K562 (cell line): ENCODE measurements at regions not wholly inside any gene's neighbourhood (a gene's known extent, or its start where the extent isn't known, plus 50 kb on each side); places are given as distances from the start of the nearest gene placed in this dataset.

Source experiments
- ARHGAP35 ChIP-seq: fragments of 450-650 bp; IDR thresholded peaks from 2 replicates; pipeline ENCODE4 v1.6.1; 2018; ENCODE audit not compliant: partially characterized antibody
- CBX2 ChIP-seq: fragments of 200-600 bp; sonication (generic); IDR thresholded peaks from one replicate; pipeline ENCODE4 v1.6.1; 2012; ENCODE audit warnings: mild to moderate bottlenecking, low read length, inconsistent platforms; ENCODE audit not compliant: insufficient read depth, poor library complexity, severe bottlenecking
- L3MBTL2 ChIP-seq: fragments of 450-650 bp; IDR thresholded peaks from 2 replicates; pipeline ENCODE4 v1.6.1; 2016; ENCODE audit warnings: mild to moderate bottlenecking, moderate library complexity
- NR2C1 ChIP-seq, 2 experiments: fragments of 450-650 bp; IDR thresholded peaks; 2 replicates each; pipeline ENCODE4 v1.6.1; 2017; ENCODE audit warnings: mild to moderate bottlenecking in 2 of 2, antibody characterized with exemption in 1 of 2, inconsistent platforms in 1 of 2, missing compliant biosample characterization in 1 of 2, missing genetic modification characterization in 1 of 2
- SAP30 ChIP-seq: fragments of 200-600 bp; sonication (generic); IDR thresholded peaks from 2 replicates; pipeline ENCODE4 v1.6.1; 2012; ENCODE audit warnings: borderline replicate concordance, low read depth, mild to moderate bottlenecking, moderate library complexity, low read length, control low read depth, inconsistent platforms; ENCODE audit not compliant: insufficient read depth, poor library complexity, severe bottlenecking
- SIX5 ChIP-seq, 2 experiments: IDR thresholded peaks; 2 replicates each; pipeline ENCODE4 v1.6.1; 2011; ENCODE audit warnings: low read length in 2 of 2, borderline replicate concordance in 1 of 2, low read depth in 1 of 2, mild to moderate bottlenecking in 1 of 2, moderate library complexity in 1 of 2; ENCODE audit not compliant: insufficient read depth in 1 of 2
- SLC30A9 ChIP-seq: fragments of 250-450 bp; sonication (Bioruptor Pico); IDR thresholded peaks from 2 replicates; pipeline ENCODE4 v1.8.0; 2022; ENCODE audit warnings: mild to moderate bottlenecking, moderate library complexity
- SMARCA4 ChIP-seq: fragments of 450-650 bp; IDR thresholded peaks from 2 replicates; pipeline ENCODE4 v1.6.1; 2016
- SNIP1 ChIP-seq: fragments of 450-650 bp; IDR thresholded peaks from 2 replicates; pipeline ENCODE4 v1.7.1; 2017; ENCODE audit warnings: low read depth, mild to moderate bottlenecking
- THRAP3 ChIP-seq: fragments of 450-650 bp; IDR thresholded peaks from 2 replicates; pipeline ENCODE4 v1.6.1; 2016; ENCODE audit warnings: mild to moderate bottlenecking, inconsistent platforms, borderline replicate concordance
- XRCC5 ChIP-seq: fragments of 200-400 bp; formaldehyde crosslinking; IDR thresholded peaks from 2 replicates; pipeline ENCODE4 v1.6.1; 2017; ENCODE audit warnings: low read depth, mild to moderate bottlenecking, low read length
- ZFP36 ChIP-seq: fragments of 150-350 bp; IDR thresholded peaks from 2 replicates; pipeline ENCODE4 v1.6.1; 2018; ENCODE audit warnings: low read length, low read depth; ENCODE audit not compliant: partially characterized antibody
- ZNF324 ChIP-seq: fragments of 250-450 bp; sonication (Bioruptor Pico); IDR thresholded peaks from 2 replicates; pipeline ENCODE4 v1.4.0; 2020; ENCODE audit warnings: mild to moderate bottlenecking
- ZNF551 ChIP-seq: fragments of 250-450 bp; sonication (Bioruptor Pico); IDR thresholded peaks from 2 replicates; pipeline ENCODE4 v1.5.0; 2021; ENCODE audit warnings: mild to moderate bottlenecking, moderate library complexity
- TF ChIP-seq, protein P1 (sequence below), 3 experiments: fragments of 200-800 bp in 1 of 3; fragments of 250-450 bp in 1 of 3; fragments of 450-650 bp in 1 of 3; sonication (Bioruptor Pico) in 1 of 3; sonication (Bioruptor generic) in 1 of 3; formaldehyde crosslinking in 1 of 3; IDR thresholded peaks; 2 replicates each; pipeline versions ENCODE4 v1.6.1 to v1.8.0; 2016 to 2022; ENCODE audit warnings: mild to moderate bottlenecking in 2 of 3, missing genetic modification characterization in 2 of 3, missing compliant biosample characterization in 1 of 3, moderate library complexity in 1 of 3
- TF ChIP-seq, protein P2 (sequence below): fragments of 450-650 bp; IDR thresholded peaks from 2 replicates; pipeline ENCODE4 v1.6.1; 2016; ENCODE audit warnings: low read depth, mild to moderate bottlenecking, moderate library complexity
- TF ChIP-seq, protein P3 (sequence below): sonication (generic); formaldehyde crosslinking; IDR thresholded peaks from 2 replicates; pipeline ENCODE4 v1.8.1; 2023; ENCODE audit warnings: missing genetic modification reagents, mild to moderate bottlenecking, borderline replicate concordance
- TF ChIP-seq, protein P4 (sequence below): sonication (generic); formaldehyde crosslinking; IDR thresholded peaks from 2 replicates; pipeline ENCODE4 v1.8.0; 2022; ENCODE audit warnings: mild to moderate bottlenecking, missing genetic modification reagents

DNA sequence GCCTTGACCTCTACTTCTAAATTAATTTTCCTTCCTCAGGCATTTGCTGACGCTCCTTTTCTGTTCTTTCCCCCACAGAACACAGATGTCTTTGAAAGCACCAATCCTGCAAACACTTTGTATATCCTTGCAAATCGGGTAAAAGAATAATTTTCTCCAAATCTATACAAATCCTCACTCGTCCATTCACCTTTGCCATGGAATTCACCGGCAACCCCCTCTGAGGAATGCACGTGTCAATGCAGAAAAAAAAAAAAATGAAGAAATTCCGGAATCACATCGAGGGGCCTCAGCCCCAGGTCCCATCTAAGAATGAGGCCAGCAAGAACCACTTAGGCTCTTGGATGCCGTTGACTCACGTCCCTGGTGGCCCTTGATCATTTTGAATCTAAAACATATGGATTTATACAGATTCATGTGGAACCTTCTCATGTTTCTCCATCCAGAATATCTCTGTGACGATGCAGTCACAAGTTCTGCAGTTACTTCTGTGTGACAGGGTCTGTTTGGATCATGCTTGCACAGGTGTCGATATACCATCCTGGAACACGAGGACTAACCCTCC is 136.9 kb downstream of the RBFOX3 start (continued):
- TF ChIP-seq, protein P1, sequence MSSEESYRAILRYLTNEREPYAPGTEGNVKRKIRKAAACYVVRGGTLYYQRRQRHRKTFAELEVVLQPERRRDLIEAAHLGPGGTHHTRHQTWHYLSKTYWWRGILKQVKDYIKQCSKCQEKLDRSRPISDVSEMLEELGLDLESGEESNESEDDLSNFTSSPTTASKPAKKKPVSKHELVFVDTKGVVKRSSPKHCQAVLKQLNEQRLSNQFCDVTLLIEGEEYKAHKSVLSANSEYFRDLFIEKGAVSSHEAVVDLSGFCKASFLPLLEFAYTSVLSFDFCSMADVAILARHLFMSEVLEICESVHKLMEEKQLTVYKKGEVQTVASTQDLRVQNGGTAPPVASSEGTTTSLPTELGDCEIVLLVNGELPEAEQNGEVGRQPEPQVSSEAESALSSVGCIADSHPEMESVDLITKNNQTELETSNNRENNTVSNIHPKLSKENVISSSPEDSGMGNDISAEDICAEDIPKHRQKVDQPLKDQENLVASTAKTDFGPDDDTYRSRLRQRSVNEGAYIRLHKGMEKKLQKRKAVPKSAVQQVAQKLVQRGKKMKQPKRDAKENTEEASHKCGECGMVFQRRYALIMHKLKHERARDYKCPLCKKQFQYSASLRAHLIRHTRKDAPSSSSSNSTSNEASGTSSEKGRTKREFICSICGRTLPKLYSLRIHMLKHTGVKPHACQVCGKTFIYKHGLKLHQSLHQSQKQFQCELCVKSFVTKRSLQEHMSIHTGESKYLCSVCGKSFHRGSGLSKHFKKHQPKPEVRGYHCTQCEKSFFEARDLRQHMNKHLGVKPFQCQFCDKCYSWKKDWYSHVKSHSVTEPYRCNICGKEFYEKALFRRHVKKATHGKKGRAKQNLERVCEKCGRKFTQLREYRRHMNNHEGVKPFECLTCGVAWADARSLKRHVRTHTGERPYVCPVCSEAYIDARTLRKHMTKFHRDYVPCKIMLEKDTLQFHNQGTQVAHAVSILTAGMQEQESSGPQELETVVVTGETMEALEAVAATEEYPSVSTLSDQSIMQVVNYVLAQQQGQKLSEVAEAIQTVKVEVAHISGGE (CRISPR knock-in tag; IDR thresholded peaks at IDR 0.05) = 0 out of 6 replicates have a peak, but pooled peaks of 1 of the 3 experiments have one; percentile 39
- TF ChIP-seq ARHGAP35 = no peak
- TF ChIP-seq, protein P2, sequence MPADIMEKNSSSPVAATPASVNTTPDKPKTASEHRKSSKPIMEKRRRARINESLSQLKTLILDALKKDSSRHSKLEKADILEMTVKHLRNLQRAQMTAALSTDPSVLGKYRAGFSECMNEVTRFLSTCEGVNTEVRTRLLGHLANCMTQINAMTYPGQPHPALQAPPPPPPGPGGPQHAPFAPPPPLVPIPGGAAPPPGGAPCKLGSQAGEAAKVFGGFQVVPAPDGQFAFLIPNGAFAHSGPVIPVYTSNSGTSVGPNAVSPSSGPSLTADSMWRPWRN = no peak
- no peak for TF ChIP-seq ZNF551
- TF ChIP-seq SMARCA4 = no peak
- TF ChIP-seq SLC30A9 = no peak
- 0 out of 2 replicates have a peak, but pooled peaks have one; percentile 20 for TF ChIP-seq SNIP1
- no peak for TF ChIP-seq ZFP36
- TF ChIP-seq, protein P3, sequence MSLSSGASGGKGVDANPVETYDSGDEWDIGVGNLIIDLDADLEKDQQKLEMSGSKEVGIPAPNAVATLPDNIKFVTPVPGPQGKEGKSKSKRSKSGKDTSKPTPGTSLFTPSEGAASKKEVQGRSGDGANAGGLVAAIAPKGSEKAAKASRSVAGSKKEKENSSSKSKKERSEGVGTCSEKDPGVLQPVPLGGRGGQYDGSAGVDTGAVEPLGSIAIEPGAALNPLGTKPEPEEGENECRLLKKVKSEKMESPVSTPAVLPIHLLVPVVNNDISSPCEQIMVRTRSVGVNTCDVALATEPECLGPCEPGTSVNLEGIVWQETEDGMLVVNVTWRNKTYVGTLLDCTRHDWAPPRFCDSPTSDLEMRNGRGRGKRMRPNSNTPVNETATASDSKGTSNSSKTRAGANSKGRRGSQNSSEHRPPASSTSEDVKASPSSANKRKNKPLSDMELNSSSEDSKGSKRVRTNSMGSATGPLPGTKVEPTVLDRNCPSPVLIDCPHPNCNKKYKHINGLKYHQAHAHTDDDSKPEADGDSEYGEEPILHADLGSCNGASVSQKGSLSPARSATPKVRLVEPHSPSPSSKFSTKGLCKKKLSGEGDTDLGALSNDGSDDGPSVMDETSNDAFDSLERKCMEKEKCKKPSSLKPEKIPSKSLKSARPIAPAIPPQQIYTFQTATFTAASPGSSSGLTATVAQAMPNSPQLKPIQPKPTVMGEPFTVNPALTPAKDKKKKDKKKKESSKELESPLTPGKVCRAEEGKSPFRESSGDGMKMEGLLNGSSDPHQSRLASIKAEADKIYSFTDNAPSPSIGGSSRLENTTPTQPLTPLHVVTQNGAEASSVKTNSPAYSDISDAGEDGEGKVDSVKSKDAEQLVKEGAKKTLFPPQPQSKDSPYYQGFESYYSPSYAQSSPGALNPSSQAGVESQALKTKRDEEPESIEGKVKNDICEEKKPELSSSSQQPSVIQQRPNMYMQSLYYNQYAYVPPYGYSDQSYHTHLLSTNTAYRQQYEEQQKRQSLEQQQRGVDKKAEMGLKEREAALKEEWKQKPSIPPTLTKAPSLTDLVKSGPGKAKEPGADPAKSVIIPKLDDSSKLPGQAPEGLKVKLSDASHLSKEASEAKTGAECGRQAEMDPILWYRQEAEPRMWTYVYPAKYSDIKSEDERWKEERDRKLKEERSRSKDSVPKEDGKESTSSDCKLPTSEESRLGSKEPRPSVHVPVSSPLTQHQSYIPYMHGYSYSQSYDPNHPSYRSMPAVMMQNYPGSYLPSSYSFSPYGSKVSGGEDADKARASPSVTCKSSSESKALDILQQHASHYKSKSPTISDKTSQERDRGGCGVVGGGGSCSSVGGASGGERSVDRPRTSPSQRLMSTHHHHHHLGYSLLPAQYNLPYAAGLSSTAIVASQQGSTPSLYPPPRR (CRISPR knock-in tag) = no peak
- no peak for TF ChIP-seq THRAP3
- TF ChIP-seq XRCC5 = no peak
- TF ChIP-seq CBX2 = no peak
- no peak for TF ChIP-seq NR2C1 (IDR thresholded peaks at IDR 0.05)
- no peak for TF ChIP-seq NR2C1 (tag; IDR thresholded peaks at IDR 0.05)
- no peak for TF ChIP-seq SIX5 (IDR thresholded peaks at IDR 0.05; ENCODE audit: borderline replicate concordance in 1 of 2, insufficient read depth in 1 of 2, low read depth in 1 of 2, low read length in 2 of 2)
- TF ChIP-seq, protein P4, sequence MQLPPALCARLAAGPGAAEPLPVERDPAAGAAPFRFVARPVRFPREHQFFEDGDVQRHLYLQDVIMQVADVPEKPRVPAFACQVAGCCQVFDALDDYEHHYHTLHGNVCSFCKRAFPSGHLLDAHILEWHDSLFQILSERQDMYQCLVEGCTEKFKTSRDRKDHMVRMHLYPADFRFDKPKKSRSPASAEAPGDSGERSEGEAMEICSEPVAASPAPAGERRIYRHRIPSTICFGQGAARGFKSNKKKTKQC (CRISPR knock-in tag) = no peak
- TF ChIP-seq L3MBTL2 = peak; percentile 30; the same call in 1 of the 2 replicates
- no peak for TF ChIP-seq ZNF324 (CRISPR knock-in tag)
- no peak for TF ChIP-seq SAP30
